ENCODE measurements at regions not wholly inside any gene's neighbourhood (a gene's known extent, or its start where the extent isn't known, plus 50 kb on each side); places are given as distances from the start of the nearest gene placed in this dataset.

DNA sequence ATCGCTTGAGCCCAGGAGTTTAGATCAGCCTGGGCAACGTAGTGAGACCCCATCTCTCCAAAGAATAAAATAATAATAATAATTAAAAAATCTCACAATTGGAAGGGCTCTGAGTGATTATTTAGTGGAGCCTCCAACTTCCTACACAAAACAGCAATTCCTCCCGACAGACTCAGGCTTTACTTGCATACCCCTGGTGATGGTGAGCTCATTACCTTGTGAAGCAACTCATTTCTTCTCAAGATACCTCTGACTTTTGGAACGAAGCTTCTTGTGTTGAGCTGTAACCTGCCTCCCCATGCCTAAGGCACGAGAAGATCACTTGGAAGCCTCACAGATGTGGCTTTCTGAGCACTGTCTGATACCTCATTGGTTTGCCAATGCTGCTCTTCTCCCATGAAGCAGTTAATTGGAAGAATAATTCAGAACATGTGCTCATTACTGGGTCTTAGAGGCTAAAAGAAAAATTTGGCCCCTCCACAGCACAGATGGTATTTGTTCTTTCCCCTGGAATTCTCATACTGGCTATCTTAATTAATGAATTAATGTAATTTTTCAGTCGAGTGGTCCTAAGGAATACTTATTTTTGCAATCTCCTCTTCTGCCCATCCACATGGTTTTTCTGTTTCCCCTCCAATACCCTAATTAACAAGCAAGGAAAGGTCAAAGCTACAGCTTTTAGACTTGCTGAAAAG lies 769.0 kb downstream of the TYW1 start:
- Histone ChIP-seq H3K4me1 (ENCODE audit: insufficient read depth) (no peaks in the 10 kb centered on the region), H3K27me3 (replicated peaks; ENCODE audit: insufficient read depth) (no peaks in the 10 kb centered on the region), H3K4me3 (no peak overlapping the region), H3K9me3 (ENCODE audit: low read depth) (no peaks in the 10 kb centered on the region), H3K9ac (no peak overlapping the region), H3F3A (ENCODE audit: insufficient read depth) (no peaks in the 10 kb centered on the region), H3K9me2 (ENCODE audit: insufficient read depth) (no peaks in the 10 kb centered on the region), H4K20me1 (ENCODE audit: insufficient read depth) (no peaks in the 10 kb centered on the region), H3K36me3 (ENCODE audit: low read depth) (no peaks in the 10 kb centered on the region), H3K27ac (no peak overlapping the region), H3K4me2 (ENCODE audit: unreplicated experiment) (no peak overlapping the region), H3K79me2 (ENCODE audit: insufficient read depth) (no peaks in the 10 kb centered on the region), H2AFZ (no peak overlapping the region)
- in situ Hi-C loops (cut with MboI) = no loop called here
- DNase-seq = no peak
- WGBS, 2 experiments (ENCODE audit: low coverage in 1 of 2, low lambda C conversion rate in 2 of 2, missing lambda C conversion rate in 2 of 2) = 29 to 31% methylated on average over 6 of the region's 6 CpGs
- TF ChIP-seq EZH2phosphoT487 (IDR thresholded peaks at IDR 0.05; ENCODE audit: insufficient read depth, low read depth) (no peak), EZH2 (IDR thresholded peaks at IDR 0.05; ENCODE audit: insufficient read depth, poor library complexity, severe bottlenecking) (no peak)

DNA sequence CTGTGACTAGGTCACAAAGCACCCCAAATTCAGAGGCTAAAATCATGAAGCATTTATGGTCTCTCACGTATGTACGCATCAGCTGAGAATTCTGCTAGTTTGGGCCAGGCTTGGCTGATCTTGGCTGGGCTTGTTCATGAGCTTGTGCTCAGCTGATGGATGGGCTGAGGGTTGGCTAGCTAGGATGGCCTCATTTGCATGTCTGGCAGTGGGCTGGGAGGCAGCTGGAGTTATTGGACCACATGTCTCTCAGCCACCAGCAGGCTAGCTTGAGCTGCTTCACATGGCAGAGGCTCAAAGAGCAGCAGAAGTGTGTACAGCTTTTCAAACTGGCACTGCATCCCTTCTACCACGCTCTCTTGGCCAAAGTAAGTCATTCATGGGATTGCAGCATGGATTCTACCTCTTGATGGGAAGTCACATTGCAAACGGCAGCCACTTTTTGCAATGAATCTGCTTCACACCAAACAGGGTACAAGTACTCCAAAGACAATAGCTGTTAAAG lies 770.3 kb downstream of the TYW1 start:
- no peak overlapping the region for H2AFZ ChIP-seq
- H3K9ac ChIP-seq = no peak overlapping the region
- TF ChIP-seq EZH2phosphoT487 (IDR thresholded peaks at IDR 0.05; ENCODE audit: insufficient read depth, low read depth) (no peak), EZH2 (IDR thresholded peaks at IDR 0.05; ENCODE audit: insufficient read depth, poor library complexity, severe bottlenecking) (no peak)
- in situ Hi-C loops (cut with MboI) = no loop called here
- H3K4me2 ChIP-seq (ENCODE audit: unreplicated experiment) = no peak overlapping the region
- no peaks in the 10 kb centered on the region for H3K79me2 ChIP-seq (ENCODE audit: insufficient read depth)
- DNase-seq = no peak
- no peaks in the 10 kb centered on the region for H3K36me3 ChIP-seq (ENCODE audit: low read depth)
- H3K27ac ChIP-seq = no peak overlapping the region
- 54% methylated on average over 4 of the region's 4 CpGs for WGBS, 2 experiments (ENCODE audit: low coverage in 1 of 2, low lambda C conversion rate in 2 of 2, missing lambda C conversion rate in 2 of 2)
- no peaks in the 10 kb centered on the region for H4K20me1 ChIP-seq (ENCODE audit: insufficient read depth)
- H3K9me2 ChIP-seq (ENCODE audit: insufficient read depth) = no peaks in the 10 kb centered on the region
- no peaks in the 10 kb centered on the region for H3F3A ChIP-seq (ENCODE audit: insufficient read depth)
- no peaks in the 10 kb centered on the region for H3K27me3 ChIP-seq (replicated peaks; ENCODE audit: insufficient read depth)
- no peaks in the 10 kb centered on the region for H3K9me3 ChIP-seq (ENCODE audit: low read depth)
- no peak overlapping the region for H3K4me3 ChIP-seq
- no peaks in the 10 kb centered on the region for H3K4me1 ChIP-seq (ENCODE audit: insufficient read depth)

DNA sequence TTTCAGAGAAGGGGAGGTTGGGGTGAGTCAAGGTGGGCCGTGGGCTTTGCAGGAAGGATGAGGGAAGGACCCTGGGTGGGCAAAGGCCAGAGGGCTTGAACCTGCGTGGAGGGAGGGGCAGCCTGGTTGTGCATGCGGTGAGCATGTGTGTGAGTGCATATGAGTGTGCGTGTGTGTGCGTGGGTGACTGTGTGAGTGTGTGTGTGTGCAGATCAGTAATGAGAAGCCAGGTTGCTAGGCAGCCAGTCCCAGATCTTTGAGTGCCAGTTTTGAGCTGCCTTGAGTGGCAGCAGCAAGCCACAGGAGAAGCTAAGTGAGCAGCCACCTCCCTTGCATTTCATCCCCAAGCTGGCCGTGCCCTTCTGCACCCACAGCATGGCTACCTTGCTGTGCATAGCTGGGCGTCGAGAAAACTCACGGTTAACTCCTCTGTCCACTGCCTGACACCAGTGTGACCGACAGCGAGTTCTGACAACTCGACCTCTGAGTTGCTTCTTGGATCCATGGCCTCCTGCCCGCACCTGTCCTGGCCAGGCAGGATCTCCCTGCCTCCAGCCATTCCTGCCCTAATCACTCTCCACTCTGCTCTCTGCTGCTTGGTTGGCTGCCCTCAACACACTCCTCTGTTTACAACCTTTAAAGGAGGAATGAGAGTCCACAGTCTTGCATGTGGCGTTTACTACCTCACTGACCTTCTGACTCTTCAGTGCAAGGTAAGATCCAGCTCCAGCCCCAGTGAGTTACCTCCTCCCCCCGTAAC lies 775.4 kb downstream of the TYW1 start:
- H4K20me1 ChIP-seq (ENCODE audit: insufficient read depth) = no peaks in the 10 kb centered on the region
- no peaks in the 10 kb centered on the region for H3K4me1 ChIP-seq (ENCODE audit: insufficient read depth)
- H3K36me3 ChIP-seq (ENCODE audit: low read depth) = no peaks in the 10 kb centered on the region
- no peak for DNase-seq
- H3K4me3 ChIP-seq = no peak overlapping the region
- H3K79me2 ChIP-seq (ENCODE audit: insufficient read depth) = no peaks in the 10 kb centered on the region
- H3F3A ChIP-seq (ENCODE audit: insufficient read depth) = no peaks in the 10 kb centered on the region
- no peaks in the 10 kb centered on the region for H3K27me3 ChIP-seq (replicated peaks; ENCODE audit: insufficient read depth)
- no peak overlapping the region for H3K27ac ChIP-seq
- no peaks in the 10 kb centered on the region for H3K9me3 ChIP-seq (ENCODE audit: low read depth)
- no peaks in the 10 kb centered on the region for H3K9me2 ChIP-seq (ENCODE audit: insufficient read depth)
- no peak for TF ChIP-seq EZH2phosphoT487 (IDR thresholded peaks at IDR 0.05; ENCODE audit: insufficient read depth, low read depth)
- no peak for TF ChIP-seq EZH2 (IDR thresholded peaks at IDR 0.05; ENCODE audit: insufficient read depth, poor library complexity, severe bottlenecking)
- no peak overlapping the region for H3K9ac ChIP-seq
- no peak overlapping the region for H2AFZ ChIP-seq
- WGBS, 2 experiments (ENCODE audit: low coverage in 1 of 2, low lambda C conversion rate in 2 of 2, missing lambda C conversion rate in 2 of 2) = 32 to 42% methylated on average over 15 of the region's 15 CpGs
- no peak overlapping the region for H3K4me2 ChIP-seq (ENCODE audit: unreplicated experiment)
- in situ Hi-C loops (cut with MboI) = no loop called here

DNA sequence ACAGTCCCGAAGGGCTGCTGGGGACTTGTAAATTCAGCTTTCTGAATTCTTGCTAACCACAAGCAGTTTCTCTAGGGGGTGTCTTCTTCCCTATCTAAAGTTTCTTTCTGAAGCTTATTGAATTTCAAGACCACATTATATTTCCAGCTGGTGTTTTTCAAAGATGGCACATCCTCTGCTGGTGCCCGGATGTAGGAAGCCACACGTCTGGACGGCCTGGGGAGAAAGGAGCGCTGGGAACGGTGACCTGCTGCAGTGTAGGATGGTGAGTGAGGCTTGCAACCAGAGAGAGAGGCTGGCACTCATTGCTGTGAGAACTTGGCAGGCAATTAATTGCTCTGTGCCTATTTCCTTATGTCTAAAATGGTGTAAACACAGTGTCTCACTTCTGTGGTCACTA lies 776.4 kb downstream of the TYW1 start:
- TF ChIP-seq EZH2phosphoT487 (IDR thresholded peaks at IDR 0.05; ENCODE audit: insufficient read depth, low read depth) = no peak
- TF ChIP-seq EZH2 (IDR thresholded peaks at IDR 0.05; ENCODE audit: insufficient read depth, poor library complexity, severe bottlenecking) = no peak

More for the DNA sequence above, 776.4 kb downstream of the TYW1 start:
- in situ Hi-C loops (cut with MboI) = no loop called here
- no peak overlapping the region for H3K4me2 ChIP-seq (ENCODE audit: unreplicated experiment)
- no peaks in the 10 kb centered on the region for H4K20me1 ChIP-seq (ENCODE audit: insufficient read depth)
- 26 to 28% methylated on average over 6 of the region's 6 CpGs for WGBS, 2 experiments (ENCODE audit: low coverage in 1 of 2, low lambda C conversion rate in 2 of 2, missing lambda C conversion rate in 2 of 2)
- no peak overlapping the region for H2AFZ ChIP-seq
- H3K27me3 ChIP-seq (replicated peaks; ENCODE audit: insufficient read depth) = no peaks in the 10 kb centered on the region
- no peak overlapping the region for H3K27ac ChIP-seq
- no peaks in the 10 kb centered on the region for H3K79me2 ChIP-seq (ENCODE audit: insufficient read depth)
- no peaks in the 10 kb centered on the region for H3K9me2 ChIP-seq (ENCODE audit: insufficient read depth)
- H3K4me3 ChIP-seq = no peak overlapping the region
- H3K36me3 ChIP-seq (ENCODE audit: low read depth) = no peaks in the 10 kb centered on the region
- no peak overlapping the region for H3K9ac ChIP-seq
- no peaks in the 10 kb centered on the region for H3K9me3 ChIP-seq (ENCODE audit: low read depth)
- DNase-seq = no peak
- no peaks in the 10 kb centered on the region for H3F3A ChIP-seq (ENCODE audit: insufficient read depth)
- H3K4me1 ChIP-seq (ENCODE audit: insufficient read depth) = no peaks in the 10 kb centered on the region

All from GM23248 (cell line).